Osteoblast (primary cell): ENCODE measurements at regions not wholly inside any gene's neighbourhood (a gene's known extent, or its start where the extent isn't known, plus 50 kb on each side); places are given as distances from the start of the nearest gene placed in this dataset.
"Not testable (repeated sequence)": the region's sequence is repeated elsewhere in the genome, so short reads cannot be mapped to it uniquely, and the experiment has no call there.

ENCODE experiments used
- DNase-seq: peaks from one replicate; pipeline ENCODE4 v3.0.0; 2011; ENCODE audit warnings: low spot score, mixed read lengths; ENCODE audit not compliant: insufficient read length; ENCODE audit errors: missing footprints
- H2AFZ ChIP-seq: 2 replicates; pipeline ENCODE4 v1.6.0; 2011; ENCODE audit warnings: mild to moderate bottlenecking, low read length
- H3K27ac ChIP-seq: 2 replicates; pipeline ENCODE4 v1.5.1; 2011; ENCODE audit warnings: mild to moderate bottlenecking, low read depth, low read length, moderate library complexity
- H3K27me3 ChIP-seq: 2 replicates; pipeline ENCODE4 v1.6.0; 2012; ENCODE audit warnings: mild to moderate bottlenecking, control low read depth, inconsistent platforms, low read length, moderate library complexity; ENCODE audit not compliant: insufficient read depth
- H3K36me3 ChIP-seq: 2 replicates; pipeline ENCODE4 v1.5.1; 2011; ENCODE audit warnings: mild to moderate bottlenecking, low read length, control low read depth, moderate library complexity; ENCODE audit not compliant: insufficient read depth
- H3K4me1 ChIP-seq: 2 replicates; pipeline ENCODE4 v1.5.1; 2011; ENCODE audit warnings: mild to moderate bottlenecking, low read length, control low read depth, moderate library complexity; ENCODE audit not compliant: insufficient read depth
- H3K4me2 ChIP-seq: 2 replicates; pipeline ENCODE4 v1.6.0; 2011; ENCODE audit warnings: mild to moderate bottlenecking, low read length; ENCODE audit not compliant: insufficient read depth
- H3K4me3 ChIP-seq: fragments of 200-600 bp; sonication (generic); 3 replicates; pipeline ENCODE4 v1.5.1; 2012; ENCODE audit warnings: mild to moderate bottlenecking, low read length, inconsistent platforms; ENCODE audit not compliant: insufficient read depth
- H3K79me2 ChIP-seq: 2 replicates; pipeline ENCODE4 v1.6.0; 2012; ENCODE audit warnings: mild to moderate bottlenecking, low read length, control low read depth, inconsistent platforms; ENCODE audit not compliant: insufficient read depth
- H3K9me3 ChIP-seq: 2 replicates; pipeline ENCODE4 v1.5.1; 2011; ENCODE audit warnings: low read depth, low read length, control low read depth
- H4K20me1 ChIP-seq: 2 replicates; pipeline ENCODE4 v1.6.0; 2012; ENCODE audit warnings: mild to moderate bottlenecking, low read length, control low read depth; ENCODE audit not compliant: insufficient read depth
- TF ChIP-seq, protein P1 (sequence below): IDR thresholded peaks from 2 replicates; pipeline ENCODE4 v1.5.1; 2011; ENCODE audit warnings: mild to moderate bottlenecking, low read depth, low read length, moderate library complexity; ENCODE audit errors: extremely low read depth

DNA sequence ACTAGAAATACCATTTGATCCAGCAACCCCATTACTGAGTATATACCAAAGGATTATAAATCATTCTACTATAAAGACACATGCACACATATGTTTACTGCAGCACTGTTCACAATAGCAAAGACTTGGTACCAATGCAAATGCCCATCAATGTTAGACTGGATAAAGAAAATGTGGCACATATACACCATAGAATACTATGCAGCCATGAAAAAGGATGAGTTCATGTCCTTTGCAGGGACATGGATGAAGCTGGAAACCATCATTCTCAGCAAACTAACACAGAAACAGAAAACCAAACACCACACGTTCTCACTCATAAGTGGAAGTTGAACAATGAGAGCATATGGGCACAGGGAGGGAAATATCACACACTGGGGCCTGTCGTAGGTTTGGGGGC lies 106.0 kb downstream of the SPATA18 start:
- H3K27me3 ChIP-seq, H3K4me2 ChIP-seq, H4K20me1 ChIP-seq, H3K79me2 ChIP-seq, H3K4me1 ChIP-seq, H3K9me3 ChIP-seq, DNase-seq, H3K27ac ChIP-seq, H3K36me3 ChIP-seq, H3K4me3 ChIP-seq, H2AFZ ChIP-seq: not testable (repeated sequence)

DNA sequence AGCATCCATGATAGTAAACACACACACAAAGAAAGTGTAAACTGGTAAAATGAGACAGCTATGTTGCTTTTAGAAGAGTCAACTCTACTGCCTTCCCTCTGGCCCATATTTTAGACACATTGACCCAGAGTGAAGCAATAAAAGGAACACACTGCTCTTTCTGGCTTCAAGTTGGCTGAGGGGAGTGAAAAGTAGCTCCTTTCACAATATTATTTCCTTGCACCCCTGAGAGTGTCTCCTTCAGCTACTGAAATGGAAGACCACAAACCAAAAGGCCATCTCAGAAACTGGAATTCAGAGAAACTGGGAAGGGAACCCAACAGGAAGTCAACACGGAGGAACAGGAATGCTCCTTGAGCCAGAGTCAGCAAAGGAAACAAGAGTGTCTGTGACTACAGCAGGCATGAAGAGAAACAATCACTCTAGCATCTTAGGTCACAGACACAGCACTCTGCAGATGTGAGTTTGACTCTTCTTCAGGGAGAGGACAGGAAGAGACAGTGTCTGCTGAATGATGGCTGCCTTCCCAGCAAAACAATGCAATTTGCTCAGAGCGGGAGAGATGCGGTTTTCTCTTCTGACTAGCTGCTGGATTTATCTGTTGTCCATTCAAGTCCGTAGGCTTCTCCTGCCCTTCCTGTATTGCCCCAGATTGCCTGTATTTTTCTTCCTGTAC lies 106.7 kb downstream of the SPATA18 start:
- Histone ChIP-seq H4K20me1 (no peaks in the 10 kb centered on the region), H3K27ac (no peak overlapping the region), H2AFZ (peak overlapping the region; percentile 87), H3K9me3 (no peaks in the 10 kb centered on the region), H3K27me3 (no peaks in the 10 kb centered on the region), H3K36me3 (no peaks in the 10 kb centered on the region), H3K79me2 (no peaks in the 10 kb centered on the region), H3K4me2 (peak overlapping the region; percentile 57), H3K4me1 (peaks cover 4% of the 10 kb centered on the region), H3K4me3 (no peak overlapping the region)
- peak; percentile 80 for DNase-seq
- TF ChIP-seq, protein P1, sequence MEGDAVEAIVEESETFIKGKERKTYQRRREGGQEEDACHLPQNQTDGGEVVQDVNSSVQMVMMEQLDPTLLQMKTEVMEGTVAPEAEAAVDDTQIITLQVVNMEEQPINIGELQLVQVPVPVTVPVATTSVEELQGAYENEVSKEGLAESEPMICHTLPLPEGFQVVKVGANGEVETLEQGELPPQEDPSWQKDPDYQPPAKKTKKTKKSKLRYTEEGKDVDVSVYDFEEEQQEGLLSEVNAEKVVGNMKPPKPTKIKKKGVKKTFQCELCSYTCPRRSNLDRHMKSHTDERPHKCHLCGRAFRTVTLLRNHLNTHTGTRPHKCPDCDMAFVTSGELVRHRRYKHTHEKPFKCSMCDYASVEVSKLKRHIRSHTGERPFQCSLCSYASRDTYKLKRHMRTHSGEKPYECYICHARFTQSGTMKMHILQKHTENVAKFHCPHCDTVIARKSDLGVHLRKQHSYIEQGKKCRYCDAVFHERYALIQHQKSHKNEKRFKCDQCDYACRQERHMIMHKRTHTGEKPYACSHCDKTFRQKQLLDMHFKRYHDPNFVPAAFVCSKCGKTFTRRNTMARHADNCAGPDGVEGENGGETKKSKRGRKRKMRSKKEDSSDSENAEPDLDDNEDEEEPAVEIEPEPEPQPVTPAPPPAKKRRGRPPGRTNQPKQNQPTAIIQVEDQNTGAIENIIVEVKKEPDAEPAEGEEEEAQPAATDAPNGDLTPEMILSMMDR, result no peak

DNA sequence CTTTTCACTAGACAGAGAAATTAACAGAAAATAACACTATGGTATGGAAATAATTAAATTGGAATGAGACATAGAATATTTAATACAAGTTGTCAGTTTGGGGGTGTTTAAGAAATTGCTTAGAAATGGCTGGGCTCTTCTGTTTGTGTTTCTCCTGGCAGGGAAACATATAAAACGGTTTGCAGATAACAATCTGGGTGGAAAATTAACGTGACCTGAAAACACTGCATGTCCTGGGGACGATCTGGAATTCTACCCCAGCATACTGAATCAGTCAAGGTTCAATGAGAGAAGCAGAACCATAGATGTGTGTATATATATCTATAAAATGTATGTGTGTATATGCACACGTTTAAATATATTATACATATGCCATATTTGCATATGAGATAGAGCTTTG lies 109.8 kb downstream of the SPATA18 start:
- DNase-seq, result no peak
- H2AFZ ChIP-seq, result no peak overlapping the region
- H3K4me1 ChIP-seq, result peaks cover 4% of the 10 kb centered on the region
- no peaks in the 10 kb centered on the region for H3K79me2 ChIP-seq
- no peak overlapping the region for H3K4me3 ChIP-seq
- no peaks in the 10 kb centered on the region for H3K27me3 ChIP-seq
- no peaks in the 10 kb centered on the region for H3K9me3 ChIP-seq
- H4K20me1 ChIP-seq, result no peaks in the 10 kb centered on the region
- TF ChIP-seq, protein P1, result no peak
- H3K36me3 ChIP-seq, result no peaks in the 10 kb centered on the region
- H3K27ac ChIP-seq, result no peak overlapping the region
- H3K4me2 ChIP-seq, result no peak overlapping the region

DNA sequence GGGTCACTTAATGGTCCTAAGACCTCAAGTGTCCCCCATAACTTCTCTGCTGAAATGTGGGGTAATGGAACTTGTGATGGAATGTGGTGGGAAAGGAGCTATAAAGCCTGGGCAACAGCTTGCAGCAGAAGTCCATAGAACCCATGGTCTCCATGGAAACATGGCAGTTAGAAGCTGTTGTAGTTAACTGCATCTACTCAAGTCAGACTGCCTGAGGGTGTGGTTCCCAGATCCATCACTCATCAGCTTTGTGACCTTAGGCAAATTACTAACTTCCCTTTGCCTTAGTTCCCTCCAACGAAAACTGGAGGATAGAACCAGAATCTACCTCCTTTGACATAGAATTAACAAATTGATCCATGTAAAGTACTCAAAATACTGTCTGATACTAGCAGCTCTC lies 113.0 kb downstream of the SPATA18 start:
- Histone ChIP-seq H3K27me3 (no peaks in the 10 kb centered on the region), H4K20me1 (no peaks in the 10 kb centered on the region), H3K4me2 (no peak overlapping the region), H3K36me3 (no peaks in the 10 kb centered on the region), H3K4me1 (no peaks in the 10 kb centered on the region), H3K4me3 (no peak overlapping the region), H2AFZ (no peak overlapping the region), H3K27ac (no peak overlapping the region), H3K79me2 (no peaks in the 10 kb centered on the region), H3K9me3 (no peaks in the 10 kb centered on the region)
- TF ChIP-seq, protein P1, result no peak
- no peak for DNase-seq
